Parathyroid adenoma (tissue), 2 donors: ENCODE measurements at regions not wholly inside any gene's neighbourhood (a gene's known extent, or its start where the extent isn't known, plus 50 kb on each side); places are given as distances from the start of the nearest gene placed in this dataset.

Source experiments
- H2AFZ ChIP-seq: fragments of 300-600 bp; sonication (generic); one replicate; pipeline ENCODE4 v1.7.0; 2017; ENCODE audit warnings: antibody characterized with exemption, mild to moderate bottlenecking
- H3K27ac ChIP-seq: fragments of 300-600 bp; sonication (generic); one replicate; pipeline ENCODE4 v1.7.0; 2017
- H3K27me3 ChIP-seq: fragments of 300-600 bp; sonication (generic); one replicate; pipeline ENCODE4 v1.7.0; 2017; ENCODE audit warnings: low read length; ENCODE audit not compliant: control insufficient read depth, insufficient read depth
- H3K36me3 ChIP-seq: fragments of 300-600 bp; sonication (generic); one replicate; pipeline ENCODE4 v1.7.0; 2017; ENCODE audit warnings: low read length; ENCODE audit not compliant: control insufficient read depth, insufficient read depth
- H3K4me1 ChIP-seq: fragments of 300-600 bp; sonication (generic); one replicate; pipeline ENCODE4 v1.7.0; 2017; ENCODE audit warnings: control low read depth
- H3K4me2 ChIP-seq: fragments of 300-600 bp; sonication (generic); one replicate; pipeline ENCODE4 v1.7.0; 2017; ENCODE audit warnings: low read length
- H3K4me3 ChIP-seq: fragments of 300-600 bp; sonication (generic); one replicate; pipeline ENCODE4 v1.7.0; 2017; ENCODE audit warnings: low read depth, low read length
- H3K79me2 ChIP-seq: fragments of 300-600 bp; sonication (generic); one replicate; pipeline ENCODE4 v1.7.0; 2017; ENCODE audit warnings: control low read depth
- H3K9ac ChIP-seq: fragments of 300-600 bp; sonication (generic); one replicate; pipeline ENCODE4 v1.7.0; 2017; ENCODE audit warnings: mild to moderate bottlenecking
- H3K9me3 ChIP-seq: fragments of 300-600 bp; sonication (generic); one replicate; pipeline ENCODE4 v1.7.0; 2017; ENCODE audit warnings: low read length; ENCODE audit not compliant: control insufficient read depth
- TF ChIP-seq, protein P1 (sequence below): fragments of 300-600 bp; sonication (generic); IDR thresholded peaks from one replicate; pipeline ENCODE4 v1.7.0; 2017; ENCODE audit warnings: antibody characterized with exemption, mild to moderate bottlenecking
- donor health status: primary hyperparathyroidism.

DNA sequence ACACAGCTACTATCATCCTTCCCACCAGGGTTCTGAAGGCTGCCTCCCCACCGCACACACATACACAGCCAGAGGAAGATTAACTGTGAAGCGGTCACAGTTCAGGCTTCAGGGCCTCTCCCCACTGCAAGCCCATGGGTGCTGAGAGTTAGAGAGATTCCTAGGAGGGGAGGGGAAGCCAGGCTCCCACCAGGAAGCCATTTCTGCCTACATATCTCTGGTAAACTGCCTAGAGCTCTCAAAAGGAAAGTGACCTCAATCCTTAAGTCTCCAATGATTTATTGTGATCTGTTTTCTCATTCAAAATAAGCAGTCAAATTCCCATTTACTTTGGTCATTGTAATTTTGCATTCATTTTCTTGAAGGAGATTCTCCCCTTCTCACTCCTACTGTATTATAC lies 141.0 kb upstream of the BNIP2 start:
- H3K4me3 ChIP-seq: no peak overlapping the region
- H3K36me3 ChIP-seq: no peaks in the 10 kb centered on the region
- no peaks in the 10 kb centered on the region for H3K9me3 ChIP-seq
- H3K9ac ChIP-seq: no peak overlapping the region
- TF ChIP-seq, protein P1, sequence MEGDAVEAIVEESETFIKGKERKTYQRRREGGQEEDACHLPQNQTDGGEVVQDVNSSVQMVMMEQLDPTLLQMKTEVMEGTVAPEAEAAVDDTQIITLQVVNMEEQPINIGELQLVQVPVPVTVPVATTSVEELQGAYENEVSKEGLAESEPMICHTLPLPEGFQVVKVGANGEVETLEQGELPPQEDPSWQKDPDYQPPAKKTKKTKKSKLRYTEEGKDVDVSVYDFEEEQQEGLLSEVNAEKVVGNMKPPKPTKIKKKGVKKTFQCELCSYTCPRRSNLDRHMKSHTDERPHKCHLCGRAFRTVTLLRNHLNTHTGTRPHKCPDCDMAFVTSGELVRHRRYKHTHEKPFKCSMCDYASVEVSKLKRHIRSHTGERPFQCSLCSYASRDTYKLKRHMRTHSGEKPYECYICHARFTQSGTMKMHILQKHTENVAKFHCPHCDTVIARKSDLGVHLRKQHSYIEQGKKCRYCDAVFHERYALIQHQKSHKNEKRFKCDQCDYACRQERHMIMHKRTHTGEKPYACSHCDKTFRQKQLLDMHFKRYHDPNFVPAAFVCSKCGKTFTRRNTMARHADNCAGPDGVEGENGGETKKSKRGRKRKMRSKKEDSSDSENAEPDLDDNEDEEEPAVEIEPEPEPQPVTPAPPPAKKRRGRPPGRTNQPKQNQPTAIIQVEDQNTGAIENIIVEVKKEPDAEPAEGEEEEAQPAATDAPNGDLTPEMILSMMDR: no peak
- no peak overlapping the region for H2AFZ ChIP-seq
- no peaks in the 10 kb centered on the region for H3K27me3 ChIP-seq
- no peak overlapping the region for H3K27ac ChIP-seq
- H3K4me2 ChIP-seq: no peak overlapping the region
- H3K4me1 ChIP-seq: no peaks in the 10 kb centered on the region
- H3K79me2 ChIP-seq: no peaks in the 10 kb centered on the region

DNA sequence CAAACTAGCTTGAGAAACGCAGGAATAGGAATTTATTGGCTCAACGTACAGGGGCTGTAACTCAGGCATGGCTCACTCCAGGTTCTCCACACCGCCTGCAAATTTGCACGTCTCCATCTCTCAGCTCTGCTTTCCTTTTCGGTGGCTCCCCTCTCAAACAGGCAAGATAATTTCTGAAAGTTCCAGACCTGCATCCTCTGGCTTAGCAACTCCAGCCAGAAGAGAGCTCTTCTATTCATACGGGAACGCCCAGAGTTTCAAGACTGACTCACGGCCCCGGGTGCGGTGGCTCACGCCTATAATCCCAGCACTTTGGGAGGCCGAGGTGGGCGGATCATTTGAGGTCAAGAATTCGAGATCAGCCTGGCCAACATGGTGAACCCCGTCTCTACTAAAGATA lies 139.7 kb upstream of the BNIP2 start:
- Histone ChIP-seq H3K4me3 (no peak overlapping the region), H3K79me2 (no peaks in the 10 kb centered on the region), H2AFZ (no peak overlapping the region), H3K9me3 (no peaks in the 10 kb centered on the region), H3K4me1 (no peaks in the 10 kb centered on the region), H3K4me2 (no peak overlapping the region), H3K36me3 (no peaks in the 10 kb centered on the region), H3K27ac (no peak overlapping the region), H3K27me3 (no peaks in the 10 kb centered on the region), H3K9ac (no peak overlapping the region)
- TF ChIP-seq, protein P1: no peak

DNA sequence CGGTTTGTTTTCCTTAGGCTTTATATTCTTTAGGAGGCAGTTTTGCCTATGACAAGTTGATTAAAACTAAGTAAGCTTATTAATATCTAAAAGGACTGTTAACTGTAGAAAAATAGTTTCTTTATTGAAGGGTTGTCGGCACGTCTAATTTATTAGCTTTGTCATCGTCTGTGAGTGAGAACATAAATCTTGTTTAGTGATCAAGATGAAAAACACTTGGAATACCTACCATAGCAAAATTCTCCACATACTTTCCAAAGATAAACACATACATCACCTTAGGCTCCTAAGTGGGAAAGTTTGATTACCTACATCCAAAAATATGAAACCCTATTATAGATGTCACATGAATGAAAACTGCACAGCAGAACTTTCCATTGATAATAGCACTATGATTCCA lies 139.1 kb upstream of the BNIP2 start:
- Histone ChIP-seq H3K36me3 (no peaks in the 10 kb centered on the region), H3K27me3 (no peaks in the 10 kb centered on the region), H2AFZ (no peak overlapping the region), H3K9ac (no peak overlapping the region), H3K4me2 (no peak overlapping the region), H3K27ac (no peak overlapping the region), H3K79me2 (no peaks in the 10 kb centered on the region), H3K9me3 (no peaks in the 10 kb centered on the region), H3K4me3 (no peak overlapping the region), H3K4me1 (no peaks in the 10 kb centered on the region)
- TF ChIP-seq, protein P1: no peak

DNA sequence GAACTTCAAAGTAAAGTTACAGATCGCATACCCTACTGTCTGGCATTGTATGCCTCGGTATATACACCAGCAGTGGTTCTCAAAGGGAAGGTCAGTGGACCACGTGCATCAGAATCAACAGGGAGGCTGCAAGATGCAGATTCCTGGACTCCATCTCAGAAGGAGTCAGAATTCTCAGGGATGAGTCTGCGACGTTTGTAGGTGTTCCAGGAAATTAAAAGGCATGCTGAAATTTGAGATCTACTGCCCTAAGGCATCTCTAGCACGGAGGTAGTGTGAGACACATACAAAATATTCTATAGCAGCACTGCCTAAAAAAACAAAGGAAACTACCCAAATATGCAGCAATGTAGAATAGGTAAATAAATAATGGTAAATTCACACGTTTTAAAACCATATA lies 136.8 kb upstream of the BNIP2 start:
- Histone ChIP-seq H3K9ac (no peak overlapping the region), H3K27me3 (no peaks in the 10 kb centered on the region), H3K4me2 (no peak overlapping the region), H3K4me3 (no peak overlapping the region), H3K36me3 (no peaks in the 10 kb centered on the region), H2AFZ (no peak overlapping the region), H3K9me3 (no peaks in the 10 kb centered on the region), H3K79me2 (no peaks in the 10 kb centered on the region), H3K27ac (no peak overlapping the region), H3K4me1 (no peaks in the 10 kb centered on the region)
- TF ChIP-seq, protein P1: no peak

DNA sequence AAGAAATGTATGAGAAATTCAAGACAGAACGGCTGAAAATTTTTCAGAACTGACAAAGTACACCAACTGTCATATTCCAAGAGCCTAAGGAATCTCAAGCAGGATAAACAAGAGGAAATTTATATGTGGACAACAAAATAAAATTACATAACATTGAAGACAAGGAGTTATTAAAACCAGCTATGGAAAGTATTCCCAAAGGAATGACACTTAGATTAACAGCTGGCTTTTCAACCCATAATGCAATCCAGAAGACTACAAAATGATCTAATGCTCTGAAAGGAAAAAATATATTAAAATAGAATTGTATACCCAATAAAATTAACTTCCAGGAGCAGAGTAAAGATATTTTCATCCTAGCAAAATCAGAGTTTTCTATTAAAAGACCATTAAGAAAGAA lies 132.2 kb upstream of the BNIP2 start:
- TF ChIP-seq, protein P1: no peak
- H3K9ac ChIP-seq: no peak overlapping the region
- no peak overlapping the region for H3K27ac ChIP-seq
- no peak overlapping the region for H3K4me3 ChIP-seq
- no peaks in the 10 kb centered on the region for H3K79me2 ChIP-seq
- H3K36me3 ChIP-seq: no peaks in the 10 kb centered on the region
- no peak overlapping the region for H2AFZ ChIP-seq
- no peaks in the 10 kb centered on the region for H3K27me3 ChIP-seq
- H3K4me1 ChIP-seq: no peaks in the 10 kb centered on the region
- no peaks in the 10 kb centered on the region for H3K9me3 ChIP-seq
- no peak overlapping the region for H3K4me2 ChIP-seq
